NOMO-1 treated with dmso at 0.1 percent for 144 hours (cell line): ENCODE measurements at regions not wholly inside any gene's neighbourhood (a gene's known extent, or its start where the extent isn't known, plus 50 kb on each side); places are given as distances from the start of the nearest gene placed in this dataset.
"Not testable (repeated sequence)": the region's sequence is repeated elsewhere in the genome, so short reads cannot be mapped to it uniquely, and the experiment has no call there.

Experiments used
- DNase-seq: peaks from one replicate; lab custom pipeline; 2025; ENCODE audit not compliant: unreplicated experiment; lab: John Stamatoyannopoulos, UW

DNA sequence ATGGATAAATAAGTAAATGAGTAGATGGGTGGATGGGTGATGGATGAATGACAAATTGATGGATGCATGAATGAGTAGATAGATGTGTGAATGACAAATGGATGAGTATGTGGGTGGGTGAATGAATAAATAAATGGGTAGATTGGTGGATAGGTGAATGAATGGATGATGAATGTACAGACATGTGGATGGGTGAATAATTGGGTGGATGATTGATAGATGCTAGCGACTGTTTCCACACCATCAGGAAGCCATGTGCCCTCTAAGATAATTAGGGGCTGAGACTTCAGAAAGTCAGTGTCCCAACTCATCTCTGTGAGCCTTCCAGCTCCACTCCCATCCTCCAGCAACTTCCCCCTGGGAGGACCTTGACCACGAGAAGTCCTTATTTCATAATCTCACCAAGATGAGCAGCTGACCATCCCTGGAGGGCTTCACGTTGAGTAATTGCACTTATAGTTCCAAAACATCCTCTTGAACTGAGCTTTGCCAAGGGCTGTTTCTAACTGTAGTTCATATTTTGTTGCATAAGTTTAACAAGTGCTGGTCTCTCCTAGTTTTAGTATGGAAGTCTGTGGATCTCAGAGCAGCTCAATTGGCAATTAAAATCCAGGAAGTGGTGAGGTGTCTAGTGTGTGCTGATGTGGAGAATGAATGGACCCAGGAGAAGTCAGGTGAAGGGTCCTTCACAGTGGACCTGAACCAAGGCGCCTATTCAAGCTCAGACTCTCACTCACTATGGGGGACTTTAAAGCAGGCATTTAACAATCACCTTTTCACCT lies 295.7 kb downstream of the ADGRD1 start:
- no peak for DNase-seq

DNA sequence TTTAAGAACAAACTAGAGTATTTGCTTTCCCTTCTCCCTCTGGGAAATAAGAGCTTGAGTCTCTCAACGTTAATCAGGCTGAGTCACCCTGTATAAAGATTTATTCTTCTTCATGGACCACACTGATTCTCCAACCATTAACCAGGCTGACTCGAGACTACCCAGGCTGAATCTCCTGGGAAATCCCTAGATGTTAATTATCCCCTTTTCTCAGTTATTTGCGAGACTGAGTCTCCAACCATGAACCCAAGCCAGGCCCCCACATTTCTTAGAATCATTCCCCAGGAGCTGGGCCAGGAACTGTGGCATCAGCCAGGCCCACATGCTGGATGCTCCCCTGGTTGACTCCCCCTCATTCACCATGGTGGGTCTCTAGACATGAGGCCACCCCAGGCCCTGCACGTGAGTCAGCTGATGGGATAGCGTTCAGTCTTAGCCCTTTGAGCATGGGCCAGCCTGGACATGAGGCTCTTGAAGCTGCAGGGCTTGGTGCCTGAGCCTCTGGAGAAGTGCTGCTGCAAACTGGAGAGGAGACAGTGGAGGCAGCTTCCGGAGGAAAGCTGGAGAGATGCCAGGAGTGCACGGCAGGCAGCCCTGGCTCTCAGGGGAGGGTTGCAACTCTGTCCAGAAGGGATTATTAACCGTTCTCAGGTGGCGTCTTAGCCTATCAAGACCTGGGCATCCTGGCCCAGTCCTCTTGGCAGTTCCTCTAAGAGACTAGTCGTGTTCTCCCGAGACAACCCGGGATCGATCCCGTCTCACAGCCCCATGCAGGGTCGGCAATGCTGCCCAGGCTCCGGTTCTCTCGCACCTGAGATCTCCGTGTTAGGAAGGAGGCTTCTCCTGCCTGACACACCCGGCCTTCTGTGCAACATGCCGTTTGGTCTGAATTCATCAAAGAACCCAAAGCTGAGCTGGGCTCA lies 296.6 kb downstream of the ADGRD1 start:
- DNase-seq: no peak

DNA sequence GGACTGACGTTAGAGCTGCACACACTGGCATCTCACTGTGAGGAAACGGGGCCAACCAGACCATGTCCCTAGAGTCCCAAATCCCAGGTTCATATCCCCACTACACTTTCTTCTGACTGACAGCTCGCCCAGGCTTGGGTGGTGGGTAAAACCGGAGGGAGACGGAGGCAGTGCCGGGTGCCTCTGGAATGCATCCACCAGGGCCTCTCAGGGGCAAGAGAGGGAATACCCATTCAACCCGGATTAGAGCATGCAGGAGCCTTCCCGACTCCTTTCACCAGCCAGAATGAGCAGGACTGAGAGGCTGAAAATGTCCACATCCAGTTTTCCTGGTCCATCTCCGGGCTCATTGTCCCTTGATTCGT lies 297.2 kb downstream of the ADGRD1 start:
- DNase-seq: no peak

DNA sequence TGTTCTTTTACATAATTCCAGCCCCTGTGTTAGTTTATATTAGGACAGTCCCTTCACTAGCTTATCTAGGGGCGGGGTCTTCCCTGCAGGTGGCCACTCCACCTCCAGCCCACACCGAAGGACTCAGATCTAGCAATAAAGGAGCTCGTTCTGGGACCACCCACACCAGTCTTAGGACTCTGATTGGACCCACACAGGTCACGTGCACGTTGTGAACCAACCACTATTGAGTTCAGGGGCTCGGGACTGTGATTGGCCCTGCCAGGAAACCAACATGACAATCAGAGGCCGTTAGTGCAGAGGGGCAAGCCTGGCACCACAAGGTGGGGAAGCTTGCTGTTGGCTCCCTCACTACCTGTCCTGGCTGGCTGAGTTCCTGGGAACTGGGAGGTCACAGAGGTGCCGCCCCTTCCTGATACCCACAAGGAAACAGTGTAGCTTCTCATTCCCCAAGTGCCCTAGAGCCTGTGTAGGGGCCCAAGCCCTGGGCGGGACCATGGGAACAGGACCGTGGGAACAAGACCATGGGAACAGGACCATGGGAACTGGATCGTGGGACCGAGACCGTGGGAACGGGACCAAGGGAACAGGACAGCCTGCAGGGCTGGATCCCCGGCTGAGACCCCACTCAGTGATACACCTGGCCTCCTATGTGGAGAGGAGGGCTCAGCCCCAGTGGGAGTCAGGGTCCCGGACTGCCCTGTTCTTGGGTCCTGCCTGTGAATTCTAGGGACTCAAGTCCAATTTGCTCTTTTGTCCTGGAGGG lies 297.8 kb downstream of the ADGRD1 start:
- DNase-seq: no peak

DNA sequence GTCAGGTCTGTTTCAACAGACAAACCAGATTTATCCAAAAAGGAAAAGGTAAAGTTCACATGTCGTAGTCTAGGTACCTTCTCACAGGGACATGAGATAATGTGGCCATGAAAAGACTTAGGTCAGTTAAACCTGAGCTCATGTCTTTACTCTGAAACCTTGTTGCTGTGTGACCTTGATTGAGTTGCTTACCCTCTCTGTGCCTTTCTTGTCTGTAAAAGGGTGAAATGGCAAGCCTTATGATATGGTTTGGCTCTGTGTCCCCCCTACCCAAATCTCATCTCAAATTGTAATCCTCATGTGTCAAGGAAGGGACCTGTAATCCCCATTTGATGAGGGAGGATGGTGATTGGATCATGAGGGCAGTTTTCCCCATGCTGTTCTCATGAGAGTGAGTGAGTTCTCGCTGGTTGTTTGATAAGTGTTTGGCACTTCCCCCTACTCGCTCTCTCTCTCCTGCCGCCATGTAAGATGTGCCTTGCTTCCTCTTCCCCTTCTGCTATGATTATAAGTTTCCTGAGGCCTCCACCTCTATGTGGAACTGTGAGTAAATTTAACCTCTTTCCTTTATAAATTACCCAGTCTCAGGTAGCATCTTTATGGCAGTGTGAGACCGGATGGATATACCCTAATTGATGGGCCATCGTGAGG lies 299.8 kb downstream of the ADGRD1 start:
- DNase-seq: no peak

DNA sequence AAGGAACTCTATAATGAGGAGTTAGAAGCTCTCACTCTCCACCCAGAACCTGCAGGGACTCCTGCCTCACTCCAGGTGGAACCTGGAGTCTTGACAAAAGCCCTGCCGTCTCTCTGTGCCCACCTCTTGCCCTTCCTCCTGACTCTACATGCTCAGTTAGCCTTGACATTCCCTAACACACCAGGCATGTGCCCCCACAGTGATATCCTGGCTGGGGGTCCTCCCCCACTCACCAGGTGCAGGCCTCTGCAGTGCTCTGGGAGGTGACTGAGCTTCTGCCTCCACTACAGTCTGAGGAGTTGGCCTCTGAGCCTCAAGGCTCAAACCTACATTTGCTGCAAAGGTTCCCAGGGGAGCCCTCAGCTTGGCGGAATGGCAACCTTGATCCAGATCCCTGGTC lies 300.7 kb downstream of the ADGRD1 start:
- no peak for DNase-seq

DNA sequence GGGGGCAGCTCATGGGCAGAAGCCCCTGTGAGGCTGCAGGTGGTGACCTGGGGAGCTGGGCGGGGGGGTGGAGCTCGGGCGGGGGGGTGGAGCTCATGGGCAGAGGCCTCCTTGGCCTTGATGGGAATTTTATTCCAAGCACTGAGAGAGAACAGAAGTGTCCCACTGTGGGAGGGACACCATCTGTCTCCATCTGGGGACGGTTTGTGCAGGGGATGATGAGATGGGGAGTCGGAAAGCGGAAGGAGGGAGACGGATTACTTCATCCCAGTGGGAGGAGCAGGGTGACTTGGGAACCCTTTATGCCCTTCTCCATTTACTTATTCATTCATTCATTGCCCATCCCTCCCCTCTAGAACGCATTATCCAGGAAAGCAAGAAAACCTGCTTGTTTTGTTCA lies 304.7 kb downstream of the ADGRD1 start:
- DNase-seq: no peak

DNA sequence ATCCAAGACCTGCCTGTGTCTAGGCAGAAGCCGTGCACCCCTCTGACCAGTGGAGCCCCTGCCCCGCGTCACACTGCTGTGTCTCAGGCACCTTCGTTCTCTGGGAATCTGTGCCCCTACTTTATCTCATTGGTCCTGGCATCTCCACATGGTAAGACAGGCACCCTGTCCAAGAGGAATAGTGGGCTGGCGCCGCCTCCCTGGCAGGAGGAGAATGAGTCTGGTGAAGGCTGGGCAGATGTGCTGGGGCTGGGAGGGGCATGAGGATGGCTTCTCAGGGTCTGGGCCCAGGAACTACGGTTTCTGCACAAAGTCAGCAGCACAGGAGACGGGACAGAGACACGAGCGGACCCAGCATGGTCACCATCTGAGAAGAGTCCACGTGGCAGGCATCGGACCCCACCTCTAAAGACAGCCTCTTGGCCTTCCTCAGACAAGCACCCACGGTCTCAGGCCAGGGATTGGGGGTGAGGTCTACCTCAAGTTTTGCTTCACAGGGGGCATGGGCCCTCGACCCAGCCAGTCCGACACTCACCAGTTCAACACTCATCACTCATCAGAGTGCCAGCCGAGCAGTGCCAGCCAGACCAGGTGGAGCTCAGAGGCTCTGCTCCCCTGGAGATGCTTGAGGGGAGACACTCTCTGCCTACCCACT lies 306.7 kb downstream of the ADGRD1 start:
- DNase-seq: no peak

DNA sequence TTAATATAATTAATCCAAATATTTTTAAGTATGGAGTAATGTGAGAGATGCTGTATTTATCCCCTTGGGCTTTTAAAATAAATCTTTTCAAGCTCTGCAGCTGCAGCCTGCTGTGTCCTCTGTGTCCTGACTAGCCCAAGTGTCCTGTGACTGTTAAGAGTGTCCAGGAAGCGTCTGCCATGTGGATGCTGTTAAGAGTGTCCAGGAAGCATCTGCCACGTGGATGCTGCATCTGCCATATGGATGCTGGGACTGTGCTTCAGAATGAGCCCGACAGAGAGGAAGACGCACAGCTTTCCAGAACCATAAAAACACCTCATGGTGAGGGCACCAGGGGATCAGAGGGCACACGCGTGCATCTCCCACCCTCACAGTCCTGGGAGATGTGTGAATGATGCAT lies 307.2 kb downstream of the ADGRD1 start:
- no peak for DNase-seq

DNA sequence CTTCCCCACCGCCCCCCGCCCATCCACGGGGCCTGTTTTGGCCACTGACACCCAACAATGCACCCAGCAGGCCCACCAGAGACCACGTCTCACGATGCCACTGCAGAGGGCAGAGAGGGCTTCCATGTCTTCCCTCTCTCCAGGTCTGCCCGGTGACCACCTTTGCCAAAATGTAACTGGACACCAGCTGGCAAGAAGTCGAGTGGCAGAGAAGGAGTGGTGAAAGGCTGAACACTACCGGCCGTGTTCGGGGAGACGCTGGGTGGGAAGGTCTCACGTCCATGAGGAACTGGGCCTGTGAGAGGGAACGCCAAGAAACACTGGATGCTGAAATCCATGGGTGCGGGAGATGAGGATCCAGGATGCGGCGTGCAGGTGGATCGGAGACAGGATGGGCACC lies 308.2 kb downstream of the ADGRD1 start:
- no peak for DNase-seq

DNA sequence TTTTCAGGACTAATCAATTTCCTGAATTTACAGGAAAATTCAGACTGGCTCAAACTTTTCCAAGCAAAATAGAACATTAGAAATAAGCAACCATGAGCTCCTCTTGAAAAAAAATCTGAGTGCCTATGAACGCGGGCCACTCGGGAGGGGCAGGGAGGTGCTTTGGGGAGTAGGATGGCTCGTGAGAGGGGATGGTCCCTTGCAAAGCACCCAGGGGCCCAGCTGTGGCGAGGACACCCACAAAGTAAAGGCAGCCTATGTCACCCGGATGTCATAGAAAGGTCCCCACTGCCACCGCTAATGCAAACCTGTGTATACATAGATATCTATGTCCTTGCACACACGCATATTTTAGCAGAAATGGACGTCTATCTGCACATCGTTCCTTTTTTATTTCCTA lies 309.9 kb downstream of the ADGRD1 start:
- DNase-seq: no peak

DNA sequence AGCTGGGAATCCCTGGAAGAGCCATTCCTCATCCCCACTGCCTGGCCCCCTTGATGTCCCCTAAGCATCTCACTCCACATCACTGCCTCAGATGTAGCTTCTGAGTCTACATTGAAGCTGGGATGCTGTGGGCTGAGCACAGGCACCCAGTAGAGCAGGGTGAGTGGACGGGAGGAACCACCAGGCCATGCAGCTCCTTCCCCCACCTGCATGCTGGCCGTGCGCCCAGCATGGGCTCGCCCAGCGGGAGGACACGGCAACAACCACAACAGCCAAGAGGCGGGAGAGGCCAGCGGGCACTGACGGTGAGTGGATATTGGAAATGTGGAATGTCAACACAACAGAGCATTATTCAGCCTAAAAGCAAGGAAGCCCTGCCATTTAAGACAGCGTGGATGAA lies 310.9 kb downstream of the ADGRD1 start:
- DNase-seq: no peak

DNA sequence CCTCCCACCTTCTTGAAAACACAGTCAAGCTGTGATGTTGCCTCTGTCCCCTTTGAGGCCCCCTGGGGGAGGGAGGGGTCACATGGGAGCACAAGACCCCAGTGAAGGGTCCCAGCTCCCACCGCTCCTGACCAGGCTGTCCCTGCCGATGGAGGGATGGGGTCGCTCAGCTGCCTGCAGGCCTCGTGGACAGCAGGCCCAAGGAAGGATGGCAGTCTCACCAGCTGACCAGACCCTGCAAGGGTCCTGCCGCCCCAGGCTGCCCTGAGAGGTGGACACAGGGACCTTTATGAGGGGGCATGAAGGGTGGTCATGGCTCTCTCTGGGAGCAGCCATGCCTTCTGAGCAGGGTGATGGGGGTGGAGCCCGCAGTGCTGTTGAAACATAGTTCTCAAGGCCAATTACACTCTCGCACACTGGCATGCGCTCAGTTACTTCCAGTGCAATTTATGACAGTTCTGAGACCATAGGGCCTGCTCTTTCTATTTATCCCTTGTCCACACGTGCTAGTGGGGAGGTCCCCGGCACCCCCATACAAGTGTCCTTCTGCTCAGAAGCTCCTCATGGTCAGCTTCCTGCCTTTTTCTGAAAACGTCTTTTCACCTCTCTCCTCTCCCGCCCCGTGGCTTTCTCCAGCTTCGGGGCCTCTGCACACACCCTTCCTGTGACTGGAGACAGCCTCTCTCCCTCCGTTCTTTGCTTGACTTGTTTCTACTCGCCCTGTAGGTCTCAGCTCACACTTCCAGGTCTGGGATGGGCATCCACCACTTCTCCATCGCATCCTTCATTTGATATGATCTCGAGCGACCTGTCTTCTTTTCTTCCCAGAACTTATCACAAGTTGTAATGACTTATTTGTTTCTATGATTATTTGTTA lies 313.1 kb downstream of the ADGRD1 start:
- no peak for DNase-seq

DNA sequence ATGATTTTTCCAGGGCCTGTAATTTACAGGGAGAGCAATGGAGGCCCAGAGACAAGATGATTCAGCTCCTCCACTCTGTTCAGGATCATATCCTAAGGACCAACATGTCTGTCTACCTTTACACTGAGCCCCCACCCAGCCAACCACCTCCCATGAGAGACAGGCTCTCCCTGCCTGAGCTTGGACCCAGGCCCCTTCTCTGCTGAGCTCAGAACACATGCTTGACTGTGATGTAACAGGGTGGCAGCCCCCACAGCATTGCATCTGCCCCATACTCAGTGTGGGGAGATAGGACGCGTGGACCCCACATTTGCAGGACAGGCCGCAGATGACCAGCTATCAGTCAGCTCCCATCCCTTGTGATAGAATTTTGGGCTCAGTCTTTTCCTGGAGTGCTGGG lies 313.9 kb downstream of the ADGRD1 start:
- DNase-seq: no peak

DNA sequence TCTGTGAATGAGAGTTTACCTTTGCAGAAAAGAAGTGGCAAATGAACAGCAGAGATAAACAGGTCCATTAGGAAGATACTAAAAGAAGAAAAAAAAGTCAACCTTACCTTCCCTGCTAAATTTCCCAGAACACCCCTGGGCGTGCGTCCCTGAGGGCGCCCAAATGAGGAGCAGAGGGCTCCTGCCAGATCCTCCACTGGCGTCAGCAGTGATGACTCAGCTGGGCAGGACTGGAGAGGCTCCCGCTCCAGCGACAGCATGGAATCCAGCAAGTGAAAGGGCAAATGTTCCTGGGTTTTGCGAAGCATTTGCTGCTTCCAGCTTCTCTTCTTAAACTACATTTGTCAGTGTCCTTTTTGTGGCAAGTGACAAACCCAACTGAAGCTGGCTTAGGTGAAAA lies 314.4 kb downstream of the ADGRD1 start:
- not testable (repeated sequence) for DNase-seq

DNA sequence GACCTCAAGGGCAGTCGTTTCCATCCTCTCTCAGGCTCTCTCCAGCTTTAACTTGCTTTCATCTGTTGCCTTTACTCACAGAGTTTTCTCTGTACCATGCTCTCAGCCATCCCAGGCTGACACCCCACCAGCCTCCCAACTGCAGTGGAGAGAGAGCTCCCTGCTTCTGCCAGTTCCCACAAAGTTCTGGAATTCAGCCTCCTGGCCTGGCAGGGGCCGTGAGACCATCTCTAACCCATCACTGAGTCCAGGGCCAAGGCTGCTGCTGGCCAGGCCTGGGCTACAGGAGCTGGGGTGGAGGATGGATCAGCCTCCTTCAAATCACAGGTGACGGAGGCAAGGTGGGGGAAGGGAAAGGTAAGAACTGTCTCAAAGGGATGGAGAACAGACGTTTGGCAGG lies 314.9 kb downstream of the ADGRD1 start:
- not testable (repeated sequence) for DNase-seq

DNA sequence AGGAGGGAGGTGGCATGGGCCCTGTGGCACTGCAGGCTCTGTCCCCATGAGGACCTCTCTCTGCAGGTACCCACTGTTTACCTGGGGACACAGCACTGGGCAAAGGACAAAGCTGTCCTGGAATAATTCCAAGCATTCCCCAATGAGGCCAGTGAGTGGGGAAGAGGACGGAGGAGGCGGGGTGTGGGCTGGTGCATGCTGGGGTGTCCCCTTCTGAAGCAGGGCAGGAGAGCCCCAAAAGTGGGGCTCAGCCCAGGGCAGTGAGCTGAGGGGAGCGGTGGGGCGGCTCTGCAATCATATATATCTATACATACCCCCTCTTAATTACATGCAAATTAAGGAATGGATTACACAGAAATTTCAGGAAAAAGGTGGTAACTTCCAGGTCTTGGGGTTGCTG lies 315.8 kb downstream of the ADGRD1 start:
- no peak for DNase-seq

DNA sequence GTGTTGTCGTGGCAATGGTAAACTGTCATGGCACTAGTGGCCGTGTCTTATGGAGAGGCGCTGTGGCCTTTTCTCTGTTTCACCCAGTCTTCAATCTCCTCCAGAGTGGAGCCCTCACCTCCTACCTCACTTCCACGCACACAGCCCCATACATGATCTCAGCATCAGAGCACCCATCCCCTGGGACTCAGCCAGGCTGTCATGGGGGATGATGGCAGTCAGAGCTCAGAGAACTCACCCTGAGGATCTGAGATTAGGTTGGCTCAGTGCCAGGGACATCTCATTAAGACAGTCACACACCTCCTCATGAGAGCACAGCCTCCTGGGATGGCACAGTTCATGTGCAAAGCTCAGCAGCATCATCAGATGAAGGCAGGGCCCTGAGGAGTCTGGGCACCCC lies 316.3 kb downstream of the ADGRD1 start:
- not testable (repeated sequence) for DNase-seq

DNA sequence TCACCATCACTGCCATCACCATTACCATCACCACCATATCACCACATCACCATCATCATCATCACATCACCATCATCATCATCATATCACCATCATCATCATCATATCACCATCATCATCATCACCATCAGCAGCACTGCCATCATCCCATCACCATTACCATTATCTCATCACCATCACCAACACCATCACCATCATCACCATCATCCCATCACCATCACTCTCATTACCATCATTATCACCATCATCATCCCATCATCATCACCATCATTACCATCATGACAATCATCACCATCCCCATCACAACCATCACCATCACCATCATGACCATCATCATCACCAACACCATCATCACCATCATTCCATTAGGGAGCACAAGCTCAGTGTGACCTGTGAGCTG lies 318.0 kb downstream of the ADGRD1 start:
- no peak for DNase-seq
